Sigmoid colon (tissue), 6 donors: ENCODE measurements at regions not wholly inside any gene's neighbourhood (a gene's known extent, or its start where the extent isn't known, plus 50 kb on each side); places are given as distances from the start of the nearest gene placed in this dataset.
"Not testable (repeated sequence)": the region's sequence is repeated elsewhere in the genome, so short reads cannot be mapped to it uniquely, and the experiment has no call there.

Experiments
- DNase-seq: peaks from one replicate; pipeline ENCODE4 v3.0.0-alpha.2; 2019
- H3K27ac ChIP-seq, 4 donors: fragments of 200-600 bp; sonication (generic); one replicate each; pipeline ENCODE4 v1.5.1; 2016 to 2019; ENCODE audit warnings: mild to moderate bottlenecking in 1 of 4
- H3K27me3 ChIP-seq, 3 donors: fragments of 200-600 bp; sonication (generic); one replicate each; pipeline ENCODE4 v1.5.1; 2019; ENCODE audit warnings: mild to moderate bottlenecking in 1 of 3
- H3K36me3 ChIP-seq, 4 donors: fragments of 200-600 bp; sonication (generic); one replicate each; pipeline ENCODE4 v1.5.1; 2016 to 2019
- H3K4me1 ChIP-seq, 4 donors: fragments of 200-600 bp; sonication (generic); one replicate each; pipeline ENCODE4 v1.5.1; 2017 to 2019
- H3K4me3 ChIP-seq, 4 donors: fragments of 200-600 bp; sonication (generic); one replicate each; pipeline ENCODE4 v1.5.1; 2017 to 2019; ENCODE audit warnings: mild to moderate bottlenecking in 2 of 4, moderate library complexity in 1 of 4
- H3K9me3 ChIP-seq, 4 donors: fragments of 200-600 bp in 3 of 4; sonication (generic) in 3 of 4; one replicate each; pipeline versions ENCODE4 v1.5.1 to v1.6.1; 2013 to 2019
- EP300 ChIP-seq, 4 donors: sonication (generic); formaldehyde crosslinking; IDR thresholded peaks; one replicate each; pipeline ENCODE4 v1.6.1; 2017; ENCODE audit warnings: antibody characterized with exemption in 4 of 4
- POLR2A ChIP-seq, 2 donors: fragments of 450-650 bp; IDR thresholded peaks; one replicate each; pipeline ENCODE4 v1.6.1; 2016; ENCODE audit warnings: antibody characterized with exemption in 2 of 2, mild to moderate bottlenecking in 2 of 2, moderate library complexity in 2 of 2
- POLR2AphosphoS5 ChIP-seq, 4 donors: sonication (generic); formaldehyde crosslinking; IDR thresholded peaks; one replicate each; pipeline ENCODE4 v1.6.1; 2017; ENCODE audit warnings: antibody characterized with exemption in 4 of 4
- WGBS, 2 donors: extraction: QIAGEN DNeasy Blood & Tissue Kit; methylation state at CpG; one replicate each; pipeline ENCODE4 v1.1.7; 2013; 5-methylcytosine and 5-hydroxymethylcytosine counted together
- intact Hi-C: fragments of 100-400 bp; cut with DNase I; formaldehyde crosslinking; loops from one replicate; pipeline ENCODE4 v1.15.1; 2023
- TF ChIP-seq, protein P1 (sequence below), 4 experiments: fragments of 450-650 bp in 3 of 4; fragments of 200-600 bp in 1 of 4; IDR thresholded peaks; one replicate each; pipeline ENCODE4 v1.5.1; 2016 to 2019; ENCODE audit warnings: antibody characterized with exemption in 4 of 4, mild to moderate bottlenecking in 3 of 4, moderate library complexity in 2 of 4
- donor health status: healthy with polysubstance abuse.
- donor health status: healthy.

DNA sequence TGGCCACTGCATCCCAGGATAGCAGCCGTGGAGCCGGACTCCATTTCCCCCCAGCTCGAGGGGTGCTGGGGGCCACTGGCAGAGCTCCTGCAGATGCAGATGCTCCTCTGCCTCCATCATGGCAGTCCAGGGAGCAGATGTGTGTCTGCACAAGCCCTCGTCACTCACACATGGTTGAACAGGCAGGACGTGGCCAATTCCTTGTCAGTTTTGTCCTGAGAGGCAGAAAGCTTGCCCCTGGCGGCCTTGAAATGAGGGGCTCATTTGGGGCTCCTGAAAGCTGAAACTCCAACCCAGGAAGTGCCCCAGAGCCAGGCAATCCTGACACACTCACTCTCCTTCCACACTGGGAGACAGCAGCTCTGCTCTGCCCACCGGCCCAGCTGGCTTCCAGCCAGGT, 100.9 kb upstream of the C14orf180 start:
- 66 to 70% methylated on average over 7 of the region's 7 CpGs for WGBS, 2 donors
- Histone ChIP-seq H3K36me3 (no peaks in the 10 kb centered on the region), H3K27ac (no peak overlapping the region), H3K9me3 (peaks cover 0 to 5% (median 2%) of the 10 kb centered on the region in 4 donors), H3K4me1 (no peaks in the 10 kb centered on the region), H3K27me3 (peaks cover 0 to 17% (median 0%) of the 10 kb centered on the region in 3 donors), H3K4me3 (no peak overlapping the region)
- intact Hi-C loops: no loop called here
- DNase-seq: no peak
- TF ChIP-seq, protein P1, sequence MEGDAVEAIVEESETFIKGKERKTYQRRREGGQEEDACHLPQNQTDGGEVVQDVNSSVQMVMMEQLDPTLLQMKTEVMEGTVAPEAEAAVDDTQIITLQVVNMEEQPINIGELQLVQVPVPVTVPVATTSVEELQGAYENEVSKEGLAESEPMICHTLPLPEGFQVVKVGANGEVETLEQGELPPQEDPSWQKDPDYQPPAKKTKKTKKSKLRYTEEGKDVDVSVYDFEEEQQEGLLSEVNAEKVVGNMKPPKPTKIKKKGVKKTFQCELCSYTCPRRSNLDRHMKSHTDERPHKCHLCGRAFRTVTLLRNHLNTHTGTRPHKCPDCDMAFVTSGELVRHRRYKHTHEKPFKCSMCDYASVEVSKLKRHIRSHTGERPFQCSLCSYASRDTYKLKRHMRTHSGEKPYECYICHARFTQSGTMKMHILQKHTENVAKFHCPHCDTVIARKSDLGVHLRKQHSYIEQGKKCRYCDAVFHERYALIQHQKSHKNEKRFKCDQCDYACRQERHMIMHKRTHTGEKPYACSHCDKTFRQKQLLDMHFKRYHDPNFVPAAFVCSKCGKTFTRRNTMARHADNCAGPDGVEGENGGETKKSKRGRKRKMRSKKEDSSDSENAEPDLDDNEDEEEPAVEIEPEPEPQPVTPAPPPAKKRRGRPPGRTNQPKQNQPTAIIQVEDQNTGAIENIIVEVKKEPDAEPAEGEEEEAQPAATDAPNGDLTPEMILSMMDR (IDR thresholded peaks at IDR 0.05): no peak
- no peak for TF ChIP-seq POLR2A (IDR thresholded peaks at IDR 0.05)
- no peak for TF ChIP-seq POLR2AphosphoS5 (IDR thresholded peaks at IDR 0.05)
- TF ChIP-seq EP300 (IDR thresholded peaks at IDR 0.05): no peak

DNA sequence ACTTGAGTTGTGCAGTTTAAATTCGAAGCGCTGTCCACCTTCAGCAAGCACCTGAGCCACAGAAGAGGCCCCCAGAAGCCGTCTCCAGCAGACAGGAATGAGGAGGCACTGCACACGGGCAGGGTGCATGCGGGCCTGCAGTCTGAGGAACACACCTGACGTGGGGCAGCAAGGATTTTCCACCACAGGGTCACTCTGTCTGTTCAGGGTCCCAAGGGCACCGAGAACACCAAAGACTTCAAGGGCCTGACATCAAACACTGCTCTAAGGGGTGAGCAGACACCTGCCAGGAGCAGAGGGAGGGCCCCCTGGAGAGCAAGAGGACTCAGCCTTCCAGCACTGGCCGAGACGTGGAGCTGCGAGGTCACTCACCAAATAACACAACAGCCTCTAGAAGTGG, 99.7 kb upstream of the C14orf180 start:
- TF ChIP-seq POLR2A (IDR thresholded peaks at IDR 0.05): no peak
- TF ChIP-seq, protein P1 (IDR thresholded peaks at IDR 0.05): no peak
- no peak for TF ChIP-seq POLR2AphosphoS5 (IDR thresholded peaks at IDR 0.05)
- TF ChIP-seq EP300 (IDR thresholded peaks at IDR 0.05): no peak
- 84 to 87% methylated on average over 10 of the region's 10 CpGs for WGBS, 2 donors
- H3K27me3 ChIP-seq: peaks cover 0 to 15% (median 0%) of the 10 kb centered on the region in 3 donors
- peaks cover 0 to 5% (median 2%) of the 10 kb centered on the region in 4 donors for H3K9me3 ChIP-seq
- DNase-seq: no peak
- no peak overlapping the region for H3K27ac ChIP-seq
- H3K4me3 ChIP-seq: no peak overlapping the region
- H3K4me1 ChIP-seq: no peaks in the 10 kb centered on the region
- intact Hi-C loops: no loop called here
- no peaks in the 10 kb centered on the region for H3K36me3 ChIP-seq

DNA sequence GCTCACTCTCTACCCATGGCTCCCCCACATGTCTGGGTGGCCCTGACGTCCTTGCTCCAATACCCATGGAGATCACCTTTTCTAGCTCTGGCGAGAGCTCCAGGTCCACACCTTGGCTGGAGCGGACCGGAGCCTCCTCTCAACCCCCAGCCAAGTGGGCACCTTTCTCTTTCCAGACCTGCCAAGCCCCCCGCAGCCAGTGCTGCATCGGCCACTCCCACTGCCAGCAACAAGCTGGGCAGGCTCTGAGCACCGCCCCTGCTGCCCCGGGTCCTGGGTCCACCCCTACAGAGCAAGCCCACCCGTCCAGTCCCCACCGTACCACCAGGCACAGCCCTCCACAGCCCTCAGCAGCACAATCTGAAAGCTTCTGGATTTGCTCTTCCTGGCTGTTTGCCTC, 98.2 kb upstream of the C14orf180 start:
- DNase-seq: no peak
- 94 to 95% methylated on average over 10 of the region's 10 CpGs for WGBS, 2 donors
- Histone ChIP-seq H3K27me3 (peaks cover 0 to 8% (median 0%) of the 10 kb centered on the region in 3 donors), H3K4me3 (no peak overlapping the region), H3K27ac (no peak overlapping the region), H3K4me1 (no peaks in the 10 kb centered on the region), H3K36me3 (no peaks in the 10 kb centered on the region), H3K9me3 (peaks cover 0 to 5% (median 2%) of the 10 kb centered on the region in 4 donors)
- TF ChIP-seq EP300 (IDR thresholded peaks at IDR 0.05) (no peak), POLR2A (IDR thresholded peaks at IDR 0.05) (no peak), POLR2AphosphoS5 (IDR thresholded peaks at IDR 0.05) (no peak)
- TF ChIP-seq, protein P1 (IDR thresholded peaks at IDR 0.05): no peak
- intact Hi-C loops: no loop called here

DNA sequence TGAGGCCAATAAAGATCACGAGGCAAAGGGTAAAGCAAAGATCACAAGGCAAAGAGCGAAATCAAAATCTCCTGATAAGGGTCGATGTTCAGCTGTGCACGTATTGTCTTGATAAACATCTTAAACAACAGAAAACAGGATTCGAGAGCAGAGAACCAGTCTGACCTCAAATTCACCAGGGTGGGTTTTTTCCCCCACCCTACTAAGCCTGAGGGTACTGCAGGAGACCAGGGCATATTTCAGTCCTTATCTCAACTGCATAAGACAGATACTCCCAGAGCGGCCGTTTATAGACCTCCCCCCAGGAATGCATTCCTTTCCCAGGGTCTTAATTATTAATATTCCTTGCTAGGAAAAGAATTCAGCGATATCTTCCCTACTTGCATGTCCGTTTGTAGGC, 97.5 kb upstream of the C14orf180 start:
- H3K9me3 ChIP-seq, H3K27ac ChIP-seq, DNase-seq, H3K36me3 ChIP-seq, H3K4me1 ChIP-seq, intact Hi-C loops, H3K4me3 ChIP-seq: not testable (repeated sequence)
- 69 to 83% methylated on average over 9 of the region's 9 CpGs for WGBS, 2 donors
- peaks cover 0 to 12% (median 0%) of the 10 kb centered on the region in 3 donors for H3K27me3 ChIP-seq

DNA sequence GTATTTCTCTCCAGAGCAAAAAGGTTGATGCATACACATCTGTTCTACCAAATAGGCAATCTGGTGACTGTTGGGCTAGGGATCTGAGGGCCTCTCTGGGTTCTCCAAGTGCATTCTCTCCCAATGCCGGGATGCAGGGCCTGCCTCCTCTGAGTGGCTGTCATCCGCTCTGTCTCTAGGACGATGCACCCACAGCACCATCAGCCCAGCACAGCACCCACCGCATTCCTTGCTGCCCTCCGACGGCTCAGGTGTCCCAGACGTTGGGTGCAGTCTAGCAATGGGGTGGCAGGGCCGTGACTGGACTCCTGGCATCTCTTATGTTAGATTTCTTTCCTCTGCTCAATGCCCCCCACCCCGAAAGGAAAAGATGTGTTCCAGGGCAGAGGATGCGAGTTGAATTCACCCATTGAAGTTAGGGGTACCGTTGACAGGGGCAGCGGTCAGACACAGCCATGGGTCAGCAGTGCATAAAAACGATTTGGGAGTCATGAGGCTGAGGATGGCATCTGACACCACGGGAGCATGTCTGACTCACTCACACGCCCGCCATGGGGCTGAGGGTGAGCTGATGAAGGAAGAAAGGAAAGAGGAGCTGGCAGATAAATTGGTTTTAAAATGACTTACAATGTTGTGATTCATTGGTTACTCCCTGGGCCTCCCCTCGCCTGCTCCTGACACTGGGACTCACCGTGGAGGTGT, 93.2 kb upstream of the C14orf180 start:
- no peak for TF ChIP-seq POLR2A (IDR thresholded peaks at IDR 0.05)
- Histone ChIP-seq H3K27me3 (peaks cover 0 to 7% (median 0%) of the 10 kb centered on the region in 3 donors), H3K4me1 (no peaks in the 10 kb centered on the region), H3K9me3 (peaks cover 0 to 2% (median under 1%) of the 10 kb centered on the region in 4 donors), H3K36me3 (no peaks in the 10 kb centered on the region), H3K27ac (no peak overlapping the region), H3K4me3 (no peak overlapping the region)
- intact Hi-C loops: no loop called here
- DNase-seq: no peak
- WGBS, 2 donors: 87 to 88% methylated on average over 18 of the region's 18 CpGs

DNA sequence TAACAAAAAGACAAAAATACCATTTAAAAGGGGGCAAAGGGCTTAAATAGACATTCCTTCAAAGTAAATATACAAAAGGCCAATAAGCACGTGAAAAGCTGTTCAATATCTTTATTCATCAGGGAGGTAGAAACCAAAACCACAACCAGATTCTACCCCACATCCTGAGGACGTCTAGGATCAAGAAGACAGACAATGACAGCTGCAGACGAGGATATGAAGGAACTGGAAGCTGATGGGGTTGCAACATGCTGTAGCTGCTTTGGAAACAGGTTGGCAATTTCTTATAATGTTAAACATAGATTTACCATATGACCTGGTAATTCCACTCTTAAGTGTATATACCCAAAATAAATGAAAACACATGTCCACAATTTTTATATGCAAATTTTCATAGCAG, 85.1 kb upstream of the C14orf180 start:
- no peaks in the 10 kb centered on the region for H3K36me3 ChIP-seq
- WGBS, 2 donors: 26 to 39% methylated on average over 3 of the region's 3 CpGs
- H3K9me3 ChIP-seq: peaks cover 0 to 4% (median under 1%) of the 10 kb centered on the region in 4 donors
- no peak for DNase-seq
- intact Hi-C loops: no loop called here
- H3K27ac ChIP-seq: no peak overlapping the region
- TF ChIP-seq EP300 (IDR thresholded peaks at IDR 0.05) (no peak), POLR2A (IDR thresholded peaks at IDR 0.05) (no peak), POLR2AphosphoS5 (IDR thresholded peaks at IDR 0.05) (no peak)
- TF ChIP-seq, protein P1 (IDR thresholded peaks at IDR 0.05): no peak
- no peaks in the 10 kb centered on the region for H3K4me1 ChIP-seq
- no peak overlapping the region for H3K4me3 ChIP-seq
- H3K27me3 ChIP-seq: peaks cover 0 to 2% (median 0%) of the 10 kb centered on the region in 3 donors
